Naive thymus-derived CD8-positive, alpha-beta T cell (primary cell): ENCODE measurements at regions not wholly inside any gene's neighbourhood (a gene's known extent, or its start where the extent isn't known, plus 50 kb on each side); places are given as distances from the start of the nearest gene placed in this dataset.

Experiments
- ATAC-seq, 2 donors: fragments of 150-1000 bp; cut with Tn5 transposase in 1 of 2; sonication (Bioruptor Pico), chemical (Tn5 transposase) in 1 of 2; 1 replicate in 1 of 2; 2 replicates in 1 of 2; pipeline ENCODE4 v1.10.0; 2021; ENCODE audit warnings: mild to moderate bottlenecking in 2 of 2, moderate library complexity in 2 of 2
- POLR2A ChIA-PET: fragments of 350-600 bp; sonication (Branson Sonifier 250); formaldehyde crosslinking; loops from one replicate; lab custom pipeline; 2021; ENCODE audit warnings: antibody characterized with exemption; lab: Charles Lee
- DNase-seq, 10 donors: peaks; one replicate each; pipeline versions ENCODE4 v3.0.0 to v3.0.0-alpha.2; 2020 to 2022
- H3K27ac Mint-ChIP-seq, 10 donors: one replicate each; pipeline ENCODE4 v1.8.0; 2020 to 2022; ENCODE audit warnings: mild to moderate bottlenecking in 10 of 10, mixed read lengths in 10 of 10, moderate library complexity in 4 of 10, inconsistent platforms in 1 of 10
- H3K27me3 Mint-ChIP-seq, 5 donors: one replicate each; pipeline ENCODE4 v1.8.0; 2021 to 2022; ENCODE audit warnings: mixed read lengths in 5 of 5
- H3K36me3 Mint-ChIP-seq, 3 donors: one replicate each; pipeline ENCODE4 v1.8.0; 2020 to 2022; ENCODE audit warnings: mixed read lengths in 3 of 3, mild to moderate bottlenecking in 2 of 3, inconsistent platforms in 1 of 3
- H3K4me1 Mint-ChIP-seq, 4 donors: one replicate each; pipeline ENCODE4 v1.8.0; 2021 to 2022; ENCODE audit warnings: mixed read lengths in 4 of 4
- H3K4me3 Mint-ChIP-seq, 10 donors: one replicate each; pipeline ENCODE4 v1.8.0; 2020 to 2022; ENCODE audit warnings: mild to moderate bottlenecking in 10 of 10, mixed read lengths in 10 of 10, moderate library complexity in 6 of 10, inconsistent platforms in 1 of 10
- H3K9me3 Mint-ChIP-seq, 9 donors: one replicate each; pipeline ENCODE4 v1.8.0; 2020 to 2022; ENCODE audit warnings: mixed read lengths in 9 of 9, mild to moderate bottlenecking in 3 of 9, inconsistent platforms in 1 of 9, moderate library complexity in 1 of 9

DNA sequence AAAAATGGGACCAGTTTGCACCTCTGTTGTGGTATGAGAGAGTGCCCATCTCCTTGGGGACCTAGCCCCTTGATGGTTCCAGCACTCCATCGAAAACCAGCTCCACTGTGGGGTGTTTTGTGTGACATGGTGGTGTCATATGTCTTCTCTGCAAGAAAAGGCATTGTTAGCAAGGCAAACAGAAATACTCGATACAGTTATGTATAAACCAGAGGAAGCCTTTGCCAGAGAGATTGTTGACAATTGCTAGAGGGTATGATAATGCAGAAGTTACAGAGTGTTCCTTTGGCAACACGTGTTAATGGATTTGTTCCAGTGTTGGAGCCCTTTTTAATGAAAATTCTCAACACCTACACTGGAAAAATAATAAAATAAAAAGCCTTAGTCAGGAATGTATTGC is 270.4 kb upstream of the DMRT1 start:
- H3K9me3 Mint-ChIP-seq, result no peaks in the 10 kb centered on the region

DNA sequence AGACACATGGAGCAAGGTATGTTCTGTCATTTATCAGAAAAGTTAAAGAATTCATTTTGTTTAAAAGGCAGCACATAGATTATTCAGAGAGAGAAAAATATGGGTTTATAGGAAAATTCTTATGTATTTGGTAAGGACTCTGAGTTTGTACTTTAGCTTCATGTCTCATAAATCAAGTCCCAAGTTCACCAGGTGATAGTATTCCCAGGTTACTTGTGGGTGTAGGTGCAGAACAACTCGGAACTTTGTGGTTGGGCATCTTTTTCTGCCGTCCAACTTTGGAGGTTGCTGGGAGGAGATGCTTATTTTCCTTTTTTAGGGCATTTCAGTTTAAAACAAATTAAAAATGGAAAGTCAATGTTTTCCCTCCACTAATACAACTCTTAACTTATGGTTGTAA is 269.8 kb upstream of the DMRT1 start:
- Mint-ChIP-seq H3K27ac (no peak overlapping the region), H3K36me3 (peaks cover 0 to 11% (median 0%) of the 10 kb centered on the region in 3 donors), H3K4me1 (peaks cover 0 to 23% (median 2%) of the 10 kb centered on the region in 4 donors), H3K27me3 (peaks cover 0 to 9% (median 4%) of the 10 kb centered on the region in 5 donors), H3K4me3 (no peak overlapping the region), H3K9me3 (no peaks in the 10 kb centered on the region)
- DNase-seq, result no peak
- no peak for ATAC-seq
- POLR2A ChIA-PET, result no interaction called here

More for the DNA sequence above, 270.4 kb upstream of the DMRT1 start:
- Mint-ChIP-seq H3K27me3 (peaks cover 0 to 12% (median 5%) of the 10 kb centered on the region in 5 donors), H3K4me3 (no peak overlapping the region), H3K4me1 (peaks cover 0 to 24% (median 2%) of the 10 kb centered on the region in 4 donors), H3K36me3 (peaks cover 0 to 15% (median 1%) of the 10 kb centered on the region in 3 donors), H3K27ac (no peak overlapping the region)
- DNase-seq (no peak), ATAC-seq (no peak)
- POLR2A ChIA-PET, result no interaction called here

DNA sequence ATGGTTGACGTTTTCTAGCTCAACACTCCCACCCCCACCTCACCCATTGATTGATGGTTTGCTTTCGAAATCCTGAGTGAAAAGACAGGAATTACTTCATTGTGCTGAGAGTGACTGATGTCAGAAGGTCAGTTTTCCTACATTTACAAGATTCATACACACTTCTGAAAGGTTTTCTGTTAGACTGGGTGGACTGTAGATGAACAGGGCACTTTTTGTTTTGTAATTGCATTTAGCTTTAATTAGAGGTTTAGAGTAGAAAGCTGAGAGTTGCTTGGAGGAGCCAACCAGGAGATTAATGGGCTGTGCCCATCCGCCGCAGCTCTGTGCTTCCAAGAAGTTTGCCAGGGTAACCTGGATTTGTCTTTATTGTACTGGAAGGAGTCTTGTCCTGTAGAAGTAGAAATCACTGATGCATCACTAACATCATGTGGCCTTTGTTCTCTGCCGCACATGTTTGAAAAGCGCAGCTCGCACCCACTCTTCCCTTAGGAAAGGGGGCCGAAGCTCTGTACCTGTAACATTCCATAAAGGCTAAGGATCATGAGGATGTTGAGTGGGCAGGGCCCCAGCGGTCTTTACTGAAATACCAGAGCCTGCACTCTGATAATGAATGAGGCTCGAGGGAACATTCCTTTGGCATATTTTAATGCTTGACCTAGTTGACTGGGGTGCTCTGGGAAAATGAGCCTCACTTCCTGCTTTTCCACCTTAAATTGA is 267.6 kb upstream of the DMRT1 start:
- no peak for DNase-seq
- H3K36me3 Mint-ChIP-seq, result no peaks in the 10 kb centered on the region
- no peak overlapping the region for H3K4me3 Mint-ChIP-seq
- H3K9me3 Mint-ChIP-seq, result no peaks in the 10 kb centered on the region
- no peak for ATAC-seq
- peaks cover 0 to 5% (median 0%) of the 10 kb centered on the region in 4 donors for H3K4me1 Mint-ChIP-seq
- H3K27me3 Mint-ChIP-seq, result peaks cover 0 to 4% (median 3%) of the 10 kb centered on the region in 5 donors
- POLR2A ChIA-PET, result no interaction called here
- H3K27ac Mint-ChIP-seq, result peak overlapping the region in 1 of 10 donors; percentile 33

GRCh38 chr9:575139-575538 is 266.4 kb upstream of the DMRT1 start:
- Mint-ChIP-seq H3K4me1 (no peaks in the 10 kb centered on the region), H3K9me3 (no peaks in the 10 kb centered on the region), H3K27me3 (peaks cover 0 to 10% (median 3%) of the 10 kb centered on the region in 5 donors), H3K4me3 (no peak overlapping the region), H3K27ac (no peak overlapping the region), H3K36me3 (no peaks in the 10 kb centered on the region)
- ATAC-seq (no peak), DNase-seq (no peak)
- POLR2A ChIA-PET, result no interaction called here

- Mint-ChIP-seq H3K36me3 (no peaks in the 10 kb centered on the region), H3K9me3 (no peaks in the 10 kb centered on the region), H3K4me3 (no peak overlapping the region), H3K27me3 (peaks cover 0 to 6% (median 2%) of the 10 kb centered on the region in 5 donors), H3K4me1 (peaks cover 0 to 3% (median 0%) of the 10 kb centered on the region in 4 donors), H3K27ac (no peak overlapping the region)
- ATAC-seq (no peak), DNase-seq (no peak)
- POLR2A ChIA-PET, result no interaction called here
Observed at GRCh38 chr9:580652-581342, 260.7 kb upstream of the DMRT1 start.

DNA sequence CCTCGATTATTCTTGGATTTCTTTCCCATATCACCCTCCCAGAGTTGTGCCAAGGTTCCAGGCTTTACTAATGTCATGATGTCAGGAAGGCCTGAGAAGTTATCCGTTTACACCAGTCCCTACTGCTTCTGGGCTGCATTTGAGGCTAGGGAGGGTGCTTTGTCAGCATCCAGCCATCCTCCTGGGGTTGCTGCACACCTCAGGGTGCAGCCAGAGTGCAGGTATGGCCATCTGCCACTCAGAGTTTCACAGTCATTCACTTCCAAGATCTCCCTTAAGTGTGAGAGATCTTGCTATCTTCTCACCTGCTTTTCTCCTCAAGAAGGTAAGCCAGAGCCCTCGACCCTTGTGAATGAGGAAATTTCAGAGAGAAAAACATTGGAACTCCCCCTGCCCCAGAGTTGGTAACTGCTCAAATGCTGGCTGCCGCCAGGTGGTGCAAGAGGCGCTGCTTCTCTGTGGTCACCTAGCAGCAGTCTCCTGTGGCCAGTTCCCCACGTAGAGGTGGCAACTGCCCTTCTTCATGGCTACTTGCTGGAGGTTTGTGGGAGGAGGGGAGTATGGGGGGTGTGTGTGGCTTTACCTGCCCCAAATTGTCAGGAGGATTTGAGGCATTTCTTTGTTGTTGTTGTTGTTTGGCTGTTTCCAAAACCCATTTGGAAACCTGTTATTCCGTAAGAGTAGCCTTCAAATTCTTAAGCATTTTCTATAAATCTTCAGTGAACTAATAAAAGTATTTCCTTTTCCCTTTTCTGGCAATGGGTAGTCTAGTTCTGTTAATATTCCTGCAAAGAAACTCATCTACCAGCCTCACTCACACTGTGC is 259.6 kb upstream of the DMRT1 start:
- no peak overlapping the region for H3K27ac Mint-ChIP-seq
- peaks cover 0 to 6% (median 2%) of the 10 kb centered on the region in 5 donors for H3K27me3 Mint-ChIP-seq
- POLR2A ChIA-PET, result no interaction called here
- peaks cover 0 to 3% (median 0%) of the 10 kb centered on the region in 4 donors for H3K4me1 Mint-ChIP-seq
- H3K9me3 Mint-ChIP-seq, result no peaks in the 10 kb centered on the region
- no peaks in the 10 kb centered on the region for H3K36me3 Mint-ChIP-seq
- H3K4me3 Mint-ChIP-seq, result no peak overlapping the region
- DNase-seq, result no peak
- ATAC-seq, result no peak

DNA sequence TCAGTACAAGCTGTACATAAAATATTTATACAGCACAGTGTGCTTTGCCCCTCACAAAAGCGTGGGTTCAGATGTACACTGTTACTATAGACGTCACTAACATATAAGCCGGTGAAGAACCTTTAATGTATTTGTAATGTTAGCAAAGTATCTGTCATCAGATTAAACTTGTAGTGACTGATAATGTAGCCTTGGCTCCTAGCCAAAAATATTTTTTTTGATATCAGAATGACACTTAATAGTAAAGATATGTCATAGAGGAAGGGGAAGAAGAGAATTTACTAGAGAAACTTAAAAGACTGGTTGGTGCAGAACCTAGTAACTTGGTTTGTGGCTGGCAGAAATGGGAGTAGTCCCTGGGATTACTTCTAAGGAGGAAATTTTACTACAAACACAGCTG is 258.7 kb upstream of the DMRT1 start:
- no peaks in the 10 kb centered on the region for H3K36me3 Mint-ChIP-seq
- peaks cover 0 to 6% (median 2%) of the 10 kb centered on the region in 5 donors for H3K27me3 Mint-ChIP-seq
- H3K27ac Mint-ChIP-seq, result no peak overlapping the region
- no peak overlapping the region for H3K4me3 Mint-ChIP-seq
- DNase-seq (no peak), ATAC-seq (no peak)
- POLR2A ChIA-PET, result no interaction called here
- H3K4me1 Mint-ChIP-seq, result peaks cover 0 to 3% (median 0%) of the 10 kb centered on the region in 4 donors
- no peaks in the 10 kb centered on the region for H3K9me3 Mint-ChIP-seq

DNA sequence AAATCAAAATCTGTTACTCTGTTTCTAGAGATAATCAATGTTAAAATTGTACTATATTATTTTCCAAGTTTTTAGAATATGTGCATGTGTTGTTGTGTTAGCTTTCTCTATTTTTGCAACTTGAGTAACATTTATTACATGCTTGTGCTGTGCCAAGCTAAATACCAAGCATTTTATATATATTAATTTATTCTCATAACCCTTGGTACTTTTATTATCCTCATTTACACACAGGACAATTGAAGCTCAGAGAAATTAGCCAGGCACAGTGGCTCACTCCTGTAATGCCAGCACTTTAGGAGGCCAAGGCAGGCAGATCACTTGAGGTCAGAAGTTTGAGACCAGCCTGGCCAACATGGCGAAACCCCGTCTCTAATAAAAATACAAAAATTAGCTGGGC is 254.0 kb upstream of the DMRT1 start:
- no peak overlapping the region for H3K27ac Mint-ChIP-seq
- ATAC-seq, result no peak
- DNase-seq, result no peak
- H3K4me3 Mint-ChIP-seq, result no peak overlapping the region
- peaks cover 0 to 10% (median under 1%) of the 10 kb centered on the region in 4 donors for H3K4me1 Mint-ChIP-seq
- no peaks in the 10 kb centered on the region for H3K27me3 Mint-ChIP-seq
- POLR2A ChIA-PET, result no interaction called here
- no peaks in the 10 kb centered on the region for H3K36me3 Mint-ChIP-seq
- peaks cover 0 to 2% (median 0%) of the 10 kb centered on the region in 9 donors for H3K9me3 Mint-ChIP-seq

DNA sequence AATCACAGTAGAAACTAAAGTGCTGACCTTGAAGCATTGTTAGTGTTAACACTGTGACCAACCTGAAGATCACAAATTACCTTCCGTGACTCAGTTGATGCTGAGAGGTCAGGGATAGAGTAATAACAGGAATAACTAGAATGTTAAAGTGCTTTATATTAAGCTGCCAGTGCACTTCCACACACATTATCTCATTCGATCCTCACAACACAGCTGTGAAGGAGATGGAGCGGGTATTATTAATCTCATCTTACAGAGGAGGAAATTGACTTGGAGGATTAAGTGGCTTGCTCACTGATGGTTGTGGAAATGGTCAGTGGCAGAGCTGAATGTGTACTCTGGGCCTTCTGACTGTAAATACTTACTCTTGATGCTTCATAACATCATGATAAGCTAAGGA is 252.5 kb upstream of the DMRT1 start:
- POLR2A ChIA-PET, result no interaction called here
- no peak overlapping the region for H3K27ac Mint-ChIP-seq
- no peaks in the 10 kb centered on the region for H3K36me3 Mint-ChIP-seq
- ATAC-seq (no peak), DNase-seq (no peak)
- H3K27me3 Mint-ChIP-seq, result no peaks in the 10 kb centered on the region
- peaks cover 0 to 2% (median 0%) of the 10 kb centered on the region in 9 donors for H3K9me3 Mint-ChIP-seq
- peaks cover 0 to 10% (median under 1%) of the 10 kb centered on the region in 4 donors for H3K4me1 Mint-ChIP-seq
- no peak overlapping the region for H3K4me3 Mint-ChIP-seq

GRCh38 chr9:589723-590122 is 251.8 kb upstream of the DMRT1 start:
- DNase-seq (no peak), ATAC-seq (no peak)
- Mint-ChIP-seq H3K4me1 (peaks cover 0 to 10% (median under 1%) of the 10 kb centered on the region in 4 donors), H3K9me3 (peaks cover 0 to 2% (median 0%) of the 10 kb centered on the region in 9 donors), H3K36me3 (no peaks in the 10 kb centered on the region), H3K4me3 (no peak overlapping the region), H3K27me3 (no peaks in the 10 kb centered on the region), H3K27ac (no peak overlapping the region)
- POLR2A ChIA-PET, result no interaction called here

GRCh38 chr9:591292-591691 is 250.2 kb upstream of the DMRT1 start:
- peaks cover 0 to 2% (median 0%) of the 10 kb centered on the region in 9 donors for H3K9me3 Mint-ChIP-seq
- POLR2A ChIA-PET, result no interaction called here
- no peaks in the 10 kb centered on the region for H3K27me3 Mint-ChIP-seq
- DNase-seq (no peak), ATAC-seq (no peak)
- H3K36me3 Mint-ChIP-seq, result no peaks in the 10 kb centered on the region
- peaks cover 0 to 10% (median under 1%) of the 10 kb centered on the region in 4 donors for H3K4me1 Mint-ChIP-seq
- no peak overlapping the region for H3K4me3 Mint-ChIP-seq
- no peak overlapping the region for H3K27ac Mint-ChIP-seq

DNA sequence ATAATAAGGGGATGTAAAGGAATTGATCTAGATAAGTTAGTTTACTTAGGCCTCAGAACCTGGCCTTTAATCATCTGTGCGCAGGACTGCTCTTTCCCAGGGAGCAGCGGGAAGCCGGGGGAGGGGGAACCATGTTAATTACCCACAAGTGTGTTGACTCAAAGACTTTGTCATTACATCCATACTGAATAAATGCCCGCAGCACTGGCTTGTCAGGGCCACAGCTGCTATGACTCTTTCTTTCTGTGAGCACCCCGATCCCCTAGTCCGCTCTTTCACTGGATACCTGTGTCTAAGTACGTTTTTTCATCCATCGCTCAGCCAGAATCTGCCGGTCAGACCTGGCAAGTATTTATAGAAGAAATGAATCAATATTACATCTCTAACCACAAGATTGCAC is 249.3 kb upstream of the DMRT1 start:
- no peak overlapping the region for H3K4me3 Mint-ChIP-seq
- peaks cover 0 to 3% (median 0%) of the 10 kb centered on the region in 5 donors for H3K27me3 Mint-ChIP-seq
- peaks cover 0 to 2% (median 0%) of the 10 kb centered on the region in 9 donors for H3K9me3 Mint-ChIP-seq
- no peak for ATAC-seq
- POLR2A ChIA-PET, result no interaction called here
- H3K4me1 Mint-ChIP-seq, result peaks cover 0 to 10% (median under 1%) of the 10 kb centered on the region in 4 donors
- DNase-seq, result no peak
- H3K27ac Mint-ChIP-seq, result no peak overlapping the region
- no peaks in the 10 kb centered on the region for H3K36me3 Mint-ChIP-seq
